Erythroblast (primary cell): ENCODE measurements at regions not wholly inside any gene's neighbourhood (a gene's known extent, or its start where the extent isn't known, plus 50 kb on each side); places are given as distances from the start of the nearest gene placed in this dataset.

ENCODE experiments used
- DNase-seq, 2 experiments: peaks; one replicate each; lab custom pipeline; 2025; lab: John Stamatoyannopoulos, UW
- GATA1 ChIP-seq: IDR thresholded peaks from 2 replicates; pipeline ENCODE4 v1.6.1; 2011; ENCODE audit warnings: low read depth, mild to moderate bottlenecking, control low read depth, low read length, moderate library complexity
- POLR2A ChIP-seq: IDR thresholded peaks from 2 replicates; pipeline ENCODE4 v1.6.1; 2011; ENCODE audit warnings: mild to moderate bottlenecking, low read length

DNA sequence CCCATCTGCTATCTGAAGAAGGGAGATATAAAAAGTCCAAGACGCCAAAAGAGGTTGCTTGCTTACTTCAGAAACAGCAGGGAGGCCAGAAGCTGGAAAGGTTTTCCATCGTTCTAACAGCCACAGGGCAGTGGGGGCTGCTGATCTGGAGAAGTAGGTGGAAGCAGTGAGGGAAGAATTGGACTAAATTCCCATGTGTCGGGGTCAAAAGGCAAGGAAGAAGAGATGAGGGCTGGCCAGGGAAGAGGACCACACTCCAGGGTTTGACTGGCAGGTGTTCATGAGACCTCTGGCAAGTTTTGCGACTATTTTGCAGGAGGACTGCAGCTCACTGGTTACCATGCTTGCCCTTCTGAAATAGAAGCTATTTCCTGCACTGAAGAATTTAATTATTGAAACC lies 91.0 kb downstream of the SCG2 start:
- TF ChIP-seq GATA1 (no peak), POLR2A (no peak)
- DNase-seq, result no peak

DNA sequence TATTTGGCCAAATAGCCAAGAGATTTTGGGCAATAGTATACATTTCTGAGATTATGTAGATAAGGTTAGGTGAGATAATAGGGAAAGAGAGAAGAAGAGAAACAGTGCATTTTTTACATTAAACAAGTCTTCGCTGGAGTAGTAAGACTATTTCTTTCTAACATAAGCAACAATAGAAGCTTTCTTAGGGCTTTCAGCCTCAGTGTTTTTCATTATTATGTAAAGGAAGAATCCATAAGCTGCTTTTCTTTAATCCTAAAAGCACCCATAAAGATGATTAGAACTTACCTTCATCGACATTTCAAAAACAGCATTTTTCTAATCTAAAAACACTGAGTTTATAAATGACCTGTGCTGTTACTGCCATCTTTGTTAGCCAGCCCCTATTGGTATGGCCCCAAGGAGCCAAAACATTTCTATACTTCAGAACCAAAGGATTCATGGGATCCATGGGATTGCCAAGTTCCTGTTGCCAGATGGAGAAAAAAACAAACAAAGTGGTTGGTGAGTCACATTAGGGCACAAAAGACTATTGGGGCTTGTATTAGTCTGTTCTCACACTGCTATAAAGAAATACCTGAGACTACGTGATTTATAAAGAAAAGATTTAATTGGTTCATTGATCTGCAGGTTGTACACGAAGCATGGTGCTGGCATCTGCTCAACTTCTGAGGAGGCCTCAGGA lies 88.2 kb downstream of the SCG2 start:
- no peak for DNase-seq
- TF ChIP-seq GATA1 (no peak), POLR2A (no peak)

DNA sequence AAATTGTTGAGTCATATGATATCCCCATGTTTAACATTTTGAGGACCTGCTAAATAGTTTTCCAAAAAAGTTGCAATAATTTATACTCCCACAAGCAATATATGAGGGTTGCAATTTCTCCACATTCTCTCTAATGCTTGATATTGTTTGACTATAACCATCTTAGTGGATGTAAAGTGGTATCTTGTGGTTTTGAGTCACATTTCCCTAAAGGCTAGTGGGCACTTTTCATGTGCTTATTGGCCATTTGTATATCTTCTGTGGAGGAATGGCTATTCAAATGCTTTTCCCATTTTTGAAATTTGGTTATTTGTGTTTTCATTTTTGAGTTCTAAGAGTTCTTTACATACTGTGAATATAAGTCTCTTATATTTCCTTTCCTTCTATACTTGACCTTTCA lies 82.7 kb downstream of the SCG2 start:
- DNase-seq, result no peak

DNA sequence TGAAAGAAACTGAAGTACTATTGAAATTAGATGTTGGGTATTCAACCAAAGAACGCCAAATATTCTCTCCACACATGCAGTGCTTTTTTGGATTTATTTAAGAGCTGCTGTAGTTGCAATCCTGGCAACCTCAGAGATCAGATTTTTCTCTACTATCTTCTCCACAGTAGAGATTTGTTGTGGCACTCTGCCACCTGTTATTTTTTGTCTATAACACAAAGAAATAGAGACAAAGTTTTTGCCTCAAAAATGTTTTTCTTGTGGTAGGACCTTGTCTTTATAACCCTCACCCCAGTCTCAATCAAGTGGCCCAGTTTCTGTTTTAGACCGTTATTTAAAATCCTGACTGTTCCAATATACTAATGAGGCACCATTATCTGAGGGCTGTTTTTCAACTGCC lies 79.4 kb downstream of the SCG2 start:
- TF ChIP-seq GATA1 (no peak), POLR2A (no peak)
- no peak for DNase-seq

More for the DNA sequence above, 82.7 kb downstream of the SCG2 start:
- TF ChIP-seq POLR2A (no peak), GATA1 (no peak)

DNA sequence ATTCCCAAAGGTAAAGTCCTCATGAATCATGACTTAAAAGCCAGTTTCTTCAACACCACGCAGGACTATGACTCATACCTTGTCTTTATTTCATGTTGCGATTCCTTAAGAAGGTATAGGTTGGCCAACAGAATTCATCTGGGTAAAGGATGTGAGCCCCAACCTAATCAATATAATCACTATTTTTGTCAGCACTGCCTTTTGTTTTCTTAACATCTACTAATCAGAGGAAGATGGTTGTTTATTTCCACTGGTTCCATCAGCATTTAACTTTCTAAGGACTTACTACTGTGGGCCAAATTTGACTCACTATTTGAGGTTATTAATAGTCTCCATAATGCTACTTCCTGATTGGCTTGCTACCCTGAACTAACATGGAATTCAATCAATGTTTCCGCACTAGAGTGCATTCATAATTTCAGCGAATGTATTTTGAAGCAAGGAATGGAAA lies 78.6 kb downstream of the SCG2 start:
- TF ChIP-seq GATA1, result no peak
- no peak for TF ChIP-seq POLR2A
- DNase-seq, result no peak

DNA sequence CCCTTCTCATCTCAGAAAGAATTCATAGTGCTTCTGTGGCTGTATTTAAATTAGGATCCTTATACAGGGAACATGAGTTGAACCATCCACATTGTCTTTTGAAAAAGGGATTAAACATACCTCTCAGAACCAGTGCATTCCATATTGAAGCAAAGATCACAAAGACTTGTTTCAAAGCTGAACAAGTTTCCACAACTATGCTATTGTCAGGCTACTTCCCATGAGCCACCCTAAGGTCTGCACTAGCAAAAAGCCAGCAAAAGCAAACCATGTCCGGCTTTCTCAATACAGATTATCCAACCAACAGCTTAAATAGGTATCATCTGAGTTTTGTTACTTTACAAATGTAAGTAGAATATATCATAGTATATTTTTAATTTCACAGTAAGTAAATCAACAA lies 78.1 kb downstream of the SCG2 start:
- no peak for DNase-seq
- TF ChIP-seq POLR2A (no peak), GATA1 (no peak)

DNA sequence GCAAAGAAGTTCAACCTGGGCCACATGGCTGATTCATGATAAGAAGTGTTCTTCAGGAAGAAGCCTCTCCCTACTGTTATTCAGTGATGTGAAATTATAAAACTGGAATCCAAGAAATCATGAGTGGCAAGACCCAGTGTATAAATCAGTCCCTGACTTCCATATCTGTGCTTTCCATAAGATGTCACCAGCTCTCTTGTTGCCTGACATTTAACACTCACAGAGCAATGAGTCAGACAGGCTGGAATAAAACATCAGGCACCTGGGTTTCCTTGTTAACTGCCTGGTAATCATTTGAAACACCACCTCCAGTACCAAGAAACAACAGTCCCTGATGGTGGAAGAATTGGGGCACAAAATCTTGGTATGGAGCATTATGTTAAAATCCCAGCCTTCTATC lies 76.1 kb downstream of the SCG2 start:
- TF ChIP-seq POLR2A (no peak), GATA1 (no peak)
- DNase-seq, result no peak

DNA sequence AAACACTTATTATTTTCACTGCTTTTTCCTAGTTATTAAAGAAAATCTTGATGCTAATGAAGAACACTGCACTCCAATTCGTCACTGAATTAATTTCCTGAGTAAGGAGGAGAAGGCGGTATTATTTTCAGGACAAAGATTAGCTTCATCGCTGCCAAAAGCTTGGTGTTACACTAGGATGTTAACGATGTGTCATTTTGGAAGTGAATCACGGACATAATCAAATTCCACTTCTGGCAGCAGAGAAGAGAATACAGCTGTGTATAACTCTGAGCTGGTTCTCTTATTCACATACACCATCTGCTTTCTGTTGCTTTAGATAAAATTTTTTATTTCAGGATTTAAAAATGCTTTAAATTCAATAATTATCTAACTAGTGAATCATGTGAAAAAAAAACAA lies 74.1 kb downstream of the SCG2 start:
- DNase-seq, result no peak
- TF ChIP-seq POLR2A (no peak), GATA1 (no peak)

DNA sequence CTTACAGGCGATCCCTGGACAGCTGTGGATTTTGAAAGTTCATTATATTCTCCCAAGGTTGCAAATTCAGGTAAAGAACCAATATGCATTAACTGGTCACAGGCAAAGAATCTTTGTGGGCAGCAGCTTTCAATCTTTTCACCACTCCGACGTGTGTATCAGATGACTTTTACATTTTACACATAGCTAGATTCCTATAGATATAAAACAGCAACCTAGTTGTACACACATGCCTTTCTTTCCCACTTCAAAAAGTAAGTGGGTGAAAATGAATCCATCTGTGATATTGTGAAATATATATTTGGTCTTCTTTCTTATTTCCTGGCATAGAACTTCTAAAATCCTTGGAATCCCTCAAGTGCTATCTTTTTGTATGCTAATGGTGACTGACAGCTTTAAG lies 72.5 kb downstream of the SCG2 start:
- no peak for DNase-seq
- TF ChIP-seq POLR2A (no peak), GATA1 (no peak)

DNA sequence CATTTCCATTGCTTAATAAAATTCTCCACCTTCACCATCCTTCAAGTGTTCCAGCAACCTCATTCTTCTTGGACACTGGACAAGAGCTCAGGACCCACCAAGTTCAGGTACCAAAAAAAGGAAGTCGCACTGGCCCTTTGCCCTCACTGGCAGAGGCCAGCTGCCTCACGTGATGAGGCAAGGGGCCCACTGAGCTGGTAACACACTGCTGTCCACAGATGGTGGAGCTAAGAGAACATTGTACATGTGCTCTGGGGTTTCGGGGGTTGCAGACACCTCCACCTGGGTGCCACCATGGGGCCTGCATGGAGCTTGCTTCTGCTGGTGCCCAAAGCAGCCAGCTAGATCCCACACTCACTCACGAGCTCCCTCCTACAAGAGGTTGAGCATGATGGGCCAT lies 71.3 kb downstream of the SCG2 start:
- no peak for DNase-seq
- TF ChIP-seq GATA1 (no peak), POLR2A (no peak)

DNA sequence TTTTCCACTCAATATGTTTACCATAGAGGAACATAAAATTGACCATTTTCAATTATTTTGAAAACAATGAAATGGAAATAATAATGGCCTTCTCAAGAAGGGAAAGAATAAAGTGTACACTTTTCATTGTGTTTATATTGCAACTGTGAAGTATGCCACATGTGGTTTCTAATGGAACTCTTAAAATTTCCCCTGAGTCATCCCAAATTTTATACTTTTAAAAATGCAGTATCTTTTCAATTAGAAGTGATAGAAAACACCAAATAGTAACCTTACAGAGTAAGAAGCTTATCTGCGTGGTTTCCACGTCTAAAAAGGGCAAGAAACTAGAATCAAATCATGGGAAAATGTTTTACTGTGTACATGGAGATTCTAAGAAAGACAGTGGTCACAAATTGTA lies 70.0 kb downstream of the SCG2 start:
- DNase-seq, result no peak
- no peak for TF ChIP-seq GATA1
- no peak for TF ChIP-seq POLR2A

DNA sequence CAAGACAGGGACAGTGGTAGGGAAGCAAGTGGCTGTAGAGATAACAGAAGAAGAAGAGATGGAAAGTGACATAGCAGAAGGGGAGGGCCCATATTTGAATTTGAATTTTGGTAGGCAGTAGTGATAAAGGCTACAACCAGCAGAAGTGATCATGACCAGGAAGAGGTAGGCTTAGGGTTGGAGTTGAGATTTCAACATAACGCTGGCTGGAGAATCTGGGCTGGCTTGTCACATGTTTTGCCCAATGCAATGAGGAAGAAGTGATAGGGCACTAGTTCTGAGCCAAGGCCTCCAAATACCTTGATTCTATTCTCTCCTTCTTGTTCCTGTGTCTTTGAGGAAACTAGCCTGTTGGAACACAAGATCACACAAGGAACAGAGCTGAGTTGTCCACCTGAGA lies 69.4 kb downstream of the SCG2 start:
- TF ChIP-seq POLR2A, result no peak
- no peak for TF ChIP-seq GATA1
- no peak for DNase-seq

DNA sequence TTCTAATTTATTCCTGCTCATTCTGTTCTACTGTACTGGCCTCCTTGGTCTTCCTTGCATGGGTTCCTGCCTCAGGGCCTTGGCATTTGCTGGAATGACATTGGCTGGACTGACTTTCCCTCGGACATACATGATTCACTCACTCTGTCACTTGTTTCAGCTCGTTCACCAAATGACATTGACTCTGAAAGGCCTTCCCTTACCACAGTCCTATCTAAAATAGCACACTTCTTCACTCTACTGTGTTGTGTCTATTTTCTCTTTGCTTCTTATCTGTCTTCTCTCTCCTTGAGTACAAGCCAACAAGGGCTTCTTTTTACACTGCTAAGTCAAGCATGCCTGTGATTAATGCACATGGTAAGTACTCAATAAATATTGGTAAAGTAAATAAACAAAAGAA lies 65.6 kb downstream of the SCG2 start:
- TF ChIP-seq POLR2A (no peak), GATA1 (no peak)

DNA sequence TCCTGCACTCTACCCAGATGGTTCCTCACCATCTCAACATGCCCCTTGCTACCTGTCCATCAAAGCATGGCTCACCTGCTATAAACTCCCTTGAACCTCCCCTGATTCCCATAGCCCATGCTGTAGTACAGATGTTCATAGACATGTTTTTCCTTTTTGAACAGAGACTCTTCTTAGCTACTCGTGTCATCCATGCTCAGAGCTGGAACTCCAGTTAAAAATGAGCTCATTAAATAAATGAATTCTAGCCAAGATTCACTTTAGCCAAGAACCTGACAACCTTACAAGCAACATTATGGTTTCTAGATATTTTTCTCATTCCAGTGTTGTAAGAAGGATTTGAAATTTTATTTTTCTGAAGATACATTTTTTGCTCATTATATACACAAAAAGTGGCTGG lies 65.0 kb downstream of the SCG2 start:
- DNase-seq, result no peak
- no peak for TF ChIP-seq GATA1

More for the DNA sequence above, 65.6 kb downstream of the SCG2 start:
- DNase-seq, result no peak

DNA sequence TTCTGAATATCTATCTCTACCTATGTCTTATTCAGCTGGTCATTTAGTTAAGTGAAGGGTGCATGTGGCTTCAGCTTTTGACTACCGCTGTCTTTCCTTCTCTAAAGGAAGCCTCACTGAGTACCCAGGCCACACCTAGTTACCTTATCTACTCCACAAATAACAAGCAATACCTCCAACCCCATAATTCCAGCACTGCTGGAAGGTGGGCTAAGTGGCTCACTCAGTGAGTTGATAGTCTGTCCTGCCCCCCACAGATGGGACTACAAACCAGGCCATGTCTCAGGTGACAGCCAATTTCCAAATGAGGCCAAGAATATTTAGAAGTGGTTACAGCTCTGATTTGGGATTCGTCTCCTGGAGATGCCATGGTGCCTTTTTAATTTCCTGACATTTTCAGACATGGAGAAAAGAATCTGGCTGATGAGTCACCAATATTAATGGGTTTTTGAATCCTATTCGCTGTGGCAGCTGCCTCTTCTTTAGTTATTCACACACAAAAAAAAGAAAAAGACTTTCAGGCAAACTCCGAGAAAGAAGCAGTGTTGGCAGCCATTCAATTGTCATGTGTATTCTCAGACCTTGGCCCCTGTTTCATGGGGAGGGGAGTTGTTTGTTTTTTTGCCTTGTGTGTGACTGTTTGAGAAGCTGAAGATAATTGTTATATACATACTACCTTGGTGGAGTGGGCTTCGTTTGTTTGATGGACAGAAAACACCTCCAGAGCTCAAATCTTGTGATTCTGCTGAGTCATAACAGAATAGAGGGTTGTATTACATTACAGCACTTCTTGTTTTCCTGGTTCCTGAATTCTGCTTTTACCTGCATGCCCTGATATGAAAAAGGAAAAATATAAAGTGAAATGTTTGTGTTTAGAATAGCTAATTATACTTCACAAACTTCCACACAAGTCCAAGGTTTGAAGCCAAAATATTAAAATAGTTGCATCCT lies 64.2 kb downstream of the SCG2 start:
- TF ChIP-seq POLR2A (no peak), GATA1 (no peak)
- no peak for DNase-seq
